Limb (tissue), 2 donors: ENCODE measurements at regions not wholly inside any gene's neighbourhood (a gene's known extent, or its start where the extent isn't known, plus 50 kb on each side); places are given as distances from the start of the nearest gene placed in this dataset.

Source experiments
- DNase-seq, 2 donors: peaks; one replicate each; pipeline ENCODE4 v3.0.0-alpha.2; 2016; ENCODE audit errors: extremely low spot score in 2 of 2

- no peak for DNase-seq
These were observed 123.1 kb downstream of the OSR1 start for GRCh38 chr2:19235308-19235707.

- no peak for DNase-seq
These were observed 126.1 kb downstream of the OSR1 start for GRCh38 chr2:19232312-19232711.

- no peak for DNase-seq
These were observed 126.8 kb downstream of the OSR1 start for GRCh38 chr2:19231625-19232024.

- DNase-seq: no peak
These were observed 127.8 kb downstream of the OSR1 start for GRCh38 chr2:19230626-19231025.

GRCh38 chr2:19228715-19229114, 129.7 kb downstream of the OSR1 start:
- no peak for DNase-seq

- DNase-seq: no peak
These were observed 130.2 kb downstream of the OSR1 start for GRCh38 chr2:19228181-19228593.

GRCh38 chr2:19226871-19227270, 131.6 kb downstream of the OSR1 start:
- DNase-seq: no peak

- no peak for DNase-seq
These were observed 132.0 kb downstream of the OSR1 start for GRCh38 chr2:19226386-19226785.

GRCh38 chr2:19225931-19226330, 132.5 kb downstream of the OSR1 start:
- DNase-seq: no peak

GRCh38 chr2:19225126-19225525, 133.3 kb downstream of the OSR1 start:
- DNase-seq: no peak

- peak in 1 of 2 donors; percentile 27 for DNase-seq
These were observed 133.9 kb downstream of the OSR1 start for GRCh38 chr2:19224486-19224885.

GRCh38 chr2:19224011-19224410, 134.4 kb downstream of the OSR1 start:
- peak in 1 of 2 donors; percentile 53 for DNase-seq

- DNase-seq: no peak
These were observed 139.4 kb downstream of the OSR1 start for GRCh38 chr2:19219060-19219459.

GRCh38 chr2:19218166-19218565, 140.3 kb downstream of the OSR1 start:
- no peak for DNase-seq

GRCh38 chr2:19216676-19217602, 141.5 kb downstream of the OSR1 start:
- DNase-seq: no peak

- DNase-seq: no peak
These were observed 142.2 kb downstream of the OSR1 start for GRCh38 chr2:19216238-19216637.

- DNase-seq: no peak
These were observed 143.6 kb downstream of the OSR1 start for GRCh38 chr2:19214682-19215391.

GRCh38 chr2:19209575-19210341, 148.7 kb downstream of the OSR1 start:
- no peak for DNase-seq

- DNase-seq: no peak
These were observed 149.8 kb downstream of the OSR1 start for GRCh38 chr2:19208479-19209199.

- DNase-seq: no peak
These were observed 151.0 kb downstream of the OSR1 start for GRCh38 chr2:19207452-19207851.

GRCh38 chr2:19205983-19206533, 152.4 kb downstream of the OSR1 start:
- DNase-seq: no peak
